Fibroblast of skin of left quadriceps (primary cell): ENCODE measurements at regions not wholly inside any gene's neighbourhood (a gene's known extent, or its start where the extent isn't known, plus 50 kb on each side); places are given as distances from the start of the nearest gene placed in this dataset.
"Not testable (repeated sequence)": the region's sequence is repeated elsewhere in the genome, so short reads cannot be mapped to it uniquely, and the experiment has no call there.

Source experiments
- DNase-seq, 2 experiments: peaks; one replicate each; pipeline ENCODE4 v3.0.0-alpha.2; 2013; ENCODE audit warnings: low read depth in 2 of 2

GRCh38 chr17:63019138-63019873 lies 53.3 kb downstream of the TANC2 start:
- DNase-seq = no peak

- DNase-seq = no peak
These were observed 56.5 kb downstream of the TANC2 start for GRCh38 chr17:63022567-63022966.

GRCh38 chr17:63023049-63023448 lies 57.0 kb downstream of the TANC2 start:
- no peak for DNase-seq

GRCh38 chr17:63024201-63024600 lies 58.2 kb downstream of the TANC2 start:
- DNase-seq = no peak

- peak; percentile 9 to 14 for DNase-seq
These were observed 58.7 kb downstream of the TANC2 start for GRCh38 chr17:63024716-63025115.

GRCh38 chr17:63025637-63026036 lies 59.6 kb downstream of the TANC2 start:
- not testable (repeated sequence) for DNase-seq

GRCh38 chr17:63029541-63029940 lies 63.5 kb downstream of the TANC2 start:
- DNase-seq = peak; percentile 55 to 57

GRCh38 chr17:63032142-63032541 lies 66.1 kb downstream of the TANC2 start:
- DNase-seq = no peak

GRCh38 chr17:63033142-63033541 lies 67.1 kb downstream of the TANC2 start:
- DNase-seq = no peak

- peak; percentile 68 to 69 for DNase-seq
These were observed 69.2 kb downstream of the TANC2 start for GRCh38 chr17:63035271-63035670.

GRCh38 chr17:63035695-63036094 lies 69.7 kb downstream of the TANC2 start:
- peak; percentile 12 to 16 for DNase-seq

- DNase-seq = no peak
These were observed 73.3 kb downstream of the TANC2 start for GRCh38 chr17:63039342-63039741.

GRCh38 chr17:63039899-63040602 lies 74.0 kb downstream of the TANC2 start:
- DNase-seq = peak in 1 of 2 experiments; percentile 15

- DNase-seq = no peak
These were observed 74.8 kb downstream of the TANC2 start for GRCh38 chr17:63040816-63041215.

- DNase-seq = no peak
These were observed 75.2 kb downstream of the TANC2 start for GRCh38 chr17:63041251-63041650.

GRCh38 chr17:63041722-63042121 lies 75.7 kb downstream of the TANC2 start:
- DNase-seq = no peak

- DNase-seq = no peak
These were observed 76.3 kb downstream of the TANC2 start for GRCh38 chr17:63042256-63042812.

- not testable (repeated sequence) for DNase-seq
These were observed 91.5 kb downstream of the TANC2 start for GRCh38 chr17:63057560-63057959.

- no peak for DNase-seq
These were observed 100.3 kb downstream of the TANC2 start for GRCh38 chr17:63066158-63066813.

GRCh38 chr17:63069245-63069644 lies 103.2 kb downstream of the TANC2 start:
- no peak for DNase-seq

- DNase-seq = no peak
These were observed 104.0 kb downstream of the TANC2 start for GRCh38 chr17:63070031-63070430.

- DNase-seq = no peak
These were observed 105.8 kb downstream of the TANC2 start for GRCh38 chr17:63071797-63072196.
